HG02759 (cell line): ENCODE measurements at regions not wholly inside any gene's neighbourhood (a gene's known extent, or its start where the extent isn't known, plus 50 kb on each side); places are given as distances from the start of the nearest gene placed in this dataset.

Experiments
- ATAC-seq: cut with Tn5 transposase; IDR thresholded peaks from one replicate; pipeline ENCODE4 v1.9.1; 2021; ENCODE audit warnings: mild to moderate bottlenecking, moderate library complexity; ENCODE audit not compliant: unreplicated experiment

GRCh38 chr1:68332041-68332440 is 99.7 kb upstream of the WLS start:
- ATAC-seq: no peak

- ATAC-seq: no peak
Measured at GRCh38 chr1:68331117-68331865, 99.0 kb upstream of the WLS start.

- no peak for ATAC-seq
Measured at GRCh38 chr1:68330391-68330790, 98.1 kb upstream of the WLS start.

- ATAC-seq: no peak
Measured at GRCh38 chr1:68329096-68329835, 96.9 kb upstream of the WLS start.

GRCh38 chr1:68328490-68328889 is 96.2 kb upstream of the WLS start:
- no peak for ATAC-seq

GRCh38 chr1:68327414-68327813 is 95.1 kb upstream of the WLS start:
- no peak for ATAC-seq

- no peak for ATAC-seq
Measured at GRCh38 chr1:68326481-68326880, 94.2 kb upstream of the WLS start.

- ATAC-seq: no peak
Measured at GRCh38 chr1:68324316-68324715, 92.0 kb upstream of the WLS start.

GRCh38 chr1:68322837-68323687 is 90.7 kb upstream of the WLS start:
- no peak for ATAC-seq

- ATAC-seq: no peak
Measured at GRCh38 chr1:68322096-68322495, 89.8 kb upstream of the WLS start.

GRCh38 chr1:68321084-68321685 is 88.9 kb upstream of the WLS start:
- no peak for ATAC-seq

GRCh38 chr1:68320349-68320748 is 88.0 kb upstream of the WLS start:
- ATAC-seq: no peak

- no peak for ATAC-seq
Measured at GRCh38 chr1:68319907-68320306, 87.6 kb upstream of the WLS start.

- no peak for ATAC-seq
Measured at GRCh38 chr1:68317543-68317942, 85.2 kb upstream of the WLS start.

- ATAC-seq: no peak
Measured at GRCh38 chr1:68314151-68314780, 81.9 kb upstream of the WLS start.

- no peak for ATAC-seq
Measured at GRCh38 chr1:68313735-68314134, 81.4 kb upstream of the WLS start.

- no peak for ATAC-seq
Measured at GRCh38 chr1:68308034-68308433, 75.7 kb upstream of the WLS start.

- no peak for ATAC-seq
Measured at GRCh38 chr1:68307378-68307787, 75.1 kb upstream of the WLS start.

- no peak for ATAC-seq
Measured at GRCh38 chr1:68301471-68302001, 69.2 kb upstream of the WLS start.

GRCh38 chr1:68294367-68295066 is 62.2 kb upstream of the WLS start:
- no peak for ATAC-seq
